ENCODE measurements at regions not wholly inside any gene's neighbourhood (a gene's known extent, or its start where the extent isn't known, plus 50 kb on each side); places are given as distances from the start of the nearest gene placed in this dataset.

- TF ChIP-seq CTCF (IDR thresholded peaks at IDR 0.05) (no peak), POLR2A (IDR thresholded peaks at IDR 0.05) (no peak), POLR2AphosphoS5 (IDR thresholded peaks at IDR 0.05) (no peak), EP300 (IDR thresholded peaks at IDR 0.05) (no peak)
Measured at GRCh38 chr2:36059691-36060090, 295.9 kb upstream of the CRIM1 start.
